H1 (cell line): ENCODE measurements at regions not wholly inside any gene's neighbourhood (a gene's known extent, or its start where the extent isn't known, plus 50 kb on each side); places are given as distances from the start of the nearest gene placed in this dataset.

Experiments
- CTCF ChIA-PET: fragments of 300-600 bp; sonication (Branson Sonifier 250); formaldehyde crosslinking; loops from one replicate; lab custom pipeline; 2021; ENCODE audit not compliant: partially characterized antibody; lab: Charles Lee
- POLR2A ChIA-PET: fragments of 300-600 bp; sonication (Branson Sonifier 250); formaldehyde crosslinking; loops from one replicate; lab custom pipeline; 2021; ENCODE audit warnings: inconsistent platforms; ENCODE audit not compliant: partially characterized antibody; lab: Charles Lee
- DNase-seq, 2 experiments: peaks; one replicate each; pipeline versions ENCODE4 v3.0.0 to v3.0.0-alpha.2; 2010 to 2022; ENCODE audit warnings: low spot score in 2 of 2, low read depth in 1 of 2, mixed read lengths in 1 of 2
- FAIRE-seq: peaks from 2 replicates; lab custom pipeline; 2011; peaks lifted over from hg19 to GRCh38; lab: Jason Lieb, UNC
- H2AFZ ChIP-seq: 2 replicates; pipeline ENCODE4 v1.8.1; 2012; ENCODE audit warnings: low read length, inconsistent platforms
- H2AK5ac ChIP-seq: 2 replicates; pipeline ENCODE4 v1.6.1; 2013; ENCODE audit warnings: low read depth, low read length
- H2BK120ac ChIP-seq: replicated peaks from 2 replicates; pipeline ENCODE3; 2013; ENCODE audit warnings: low read depth, low read length, inconsistent platforms
- H2BK12ac ChIP-seq: 2 replicates; pipeline ENCODE4 v1.6.1; 2013; ENCODE audit warnings: low read depth, low read length
- H2BK15ac ChIP-seq: 2 replicates; pipeline ENCODE4 v1.6.1; 2013; ENCODE audit warnings: low read length
- H2BK20ac ChIP-seq: 2 replicates; pipeline ENCODE4 v1.6.1; 2013; ENCODE audit warnings: low read length
- H2BK5ac ChIP-seq: 2 replicates; pipeline ENCODE4 v1.6.1; 2013; ENCODE audit warnings: low read depth, low read length
- H3K14ac ChIP-seq: 2 replicates; pipeline ENCODE4 v1.6.1; 2013; ENCODE audit warnings: inconsistent platforms; ENCODE audit not compliant: insufficient read length
- H3K18ac ChIP-seq: 2 replicates; pipeline ENCODE4 v1.6.1; 2013; ENCODE audit warnings: low read length; ENCODE audit errors: extremely low read depth
- H3K23ac ChIP-seq: 2 replicates; pipeline ENCODE4 v1.6.1; 2013; ENCODE audit warnings: inconsistent platforms; ENCODE audit not compliant: insufficient read length
- H3K23me2 ChIP-seq: 2 replicates; pipeline ENCODE4 v1.6.1; 2013; ENCODE audit warnings: low read depth, low read length
- H3K27ac ChIP-seq: 2 replicates; pipeline ENCODE4 v1.6.1; 2011; ENCODE audit warnings: low read depth, low read length, inconsistent platforms
- H3K27me3 ChIP-seq, 4 experiments: replicated peaks in 1 of 4; 1 replicate in 1 of 4; 2 replicates in 3 of 4; pipeline versions ENCODE4 v1.6.1 to v1.8.1; 2011 to 2013; ENCODE audit warnings: low read length in 3 of 4, mild to moderate bottlenecking in 3 of 4, inconsistent platforms in 2 of 4, mixed read lengths in 2 of 4, moderate library complexity in 1 of 4; ENCODE audit not compliant: control insufficient read depth in 3 of 4, insufficient read depth in 3 of 4; ENCODE audit errors: extremely low read depth in 1 of 4
- H3K36me3 ChIP-seq, 4 experiments: 2 replicates each; pipeline versions ENCODE4 v1.6.1 to v1.8.1; 2011 to 2013; ENCODE audit warnings: mild to moderate bottlenecking in 4 of 4, low read length in 3 of 4, moderate library complexity in 2 of 4, control low read depth in 1 of 4, inconsistent platforms in 1 of 4; ENCODE audit not compliant: insufficient read depth in 4 of 4, control insufficient read depth in 2 of 4
- H3K4ac ChIP-seq: replicated peaks from 2 replicates; pipeline ENCODE3; 2013; ENCODE audit warnings: low read length, low read depth, mixed read lengths, inconsistent platforms; ENCODE audit not compliant: insufficient read length
- H3K4me1 ChIP-seq, 4 experiments: replicated peaks in 1 of 4; 1 replicate in 1 of 4; 2 replicates in 3 of 4; pipeline versions ENCODE4 v1.6.1 to v1.8.1; 2011 to 2013; ENCODE audit warnings: low read length in 3 of 4, inconsistent platforms in 2 of 4, mixed read lengths in 1 of 4; ENCODE audit not compliant: insufficient read depth in 4 of 4, control insufficient read depth in 3 of 4
- H3K4me2 ChIP-seq, 2 experiments: 2 replicates each; pipeline versions ENCODE4 v1.6.1 to v1.8.1; 2011 to 2013; ENCODE audit warnings: low read depth in 2 of 2, low read length in 2 of 2, control low read depth in 1 of 2, inconsistent platforms in 1 of 2, mild to moderate bottlenecking in 1 of 2; ENCODE audit not compliant: insufficient read depth in 1 of 2
- H3K4me3 ChIP-seq, 4 experiments: fragments of 200-600, 300-600 bp in 1 of 4; sonication (generic), shearing (Covaris generic), sonication (Bioruptor Twin) in 1 of 4; 2 replicates each; pipeline versions ENCODE4 v1.5.1 to v1.8.1; 2011 to 2016; ENCODE audit warnings: low read length in 4 of 4, low read depth in 3 of 4, control low read depth in 2 of 4, inconsistent platforms in 2 of 4, mild to moderate bottlenecking in 2 of 4, mixed read lengths in 1 of 4, moderate library complexity in 1 of 4; ENCODE audit not compliant: insufficient read depth in 2 of 4; ENCODE audit errors: extremely low read depth in 1 of 4
- H3K56ac ChIP-seq: replicated peaks from 2 replicates; pipeline ENCODE3; 2013; ENCODE audit warnings: low read depth, mild to moderate bottlenecking, mixed read lengths, low read length, inconsistent platforms; ENCODE audit not compliant: insufficient read length
- H3K79me1 ChIP-seq: 2 replicates; pipeline ENCODE4 v1.6.1; 2013; ENCODE audit warnings: low read depth, low read length, control low read depth
- H3K79me2 ChIP-seq, 2 experiments: 2 replicates each; pipeline versions ENCODE4 v1.6.1 to v1.8.1; 2012 to 2013; ENCODE audit warnings: low read length in 2 of 2, mild to moderate bottlenecking in 2 of 2, inconsistent platforms in 1 of 2; ENCODE audit not compliant: insufficient read depth in 2 of 2, control insufficient read depth in 1 of 2
- H3K9ac ChIP-seq, 4 experiments: replicated peaks in 1 of 4; 1 replicate in 1 of 4; 2 replicates in 3 of 4; pipeline versions ENCODE4 v1.6.1 to v1.8.1; 2011 to 2013; ENCODE audit warnings: low read depth in 3 of 4, low read length in 3 of 4, control low read depth in 2 of 4, mild to moderate bottlenecking in 2 of 4, moderate library complexity in 2 of 4, inconsistent platforms in 1 of 4; ENCODE audit errors: extremely low read depth in 1 of 4
- H3K9me3 ChIP-seq, 2 experiments: 2 replicates each; pipeline versions ENCODE4 v1.6.1 to v1.8.1; 2012 to 2013; ENCODE audit warnings: mild to moderate bottlenecking in 2 of 2, moderate library complexity in 2 of 2, control low read depth in 1 of 2, inconsistent platforms in 1 of 2, low read depth in 1 of 2, low read length in 1 of 2, mixed read lengths in 1 of 2; ENCODE audit not compliant: insufficient read depth in 2 of 2
- H4K20me1 ChIP-seq, 2 experiments: replicated peaks in 1 of 2; 2 replicates each; pipeline versions ENCODE3 to v1.8.1; 2011 to 2013; ENCODE audit warnings: inconsistent platforms in 2 of 2, low read length in 2 of 2, mild to moderate bottlenecking in 1 of 2; ENCODE audit not compliant: insufficient read depth in 2 of 2, control insufficient read depth in 1 of 2
- H4K5ac ChIP-seq: 2 replicates; pipeline ENCODE4 v1.6.1; 2013; ENCODE audit warnings: low read length, low read depth, mixed read lengths, inconsistent platforms; ENCODE audit not compliant: insufficient read length
- H4K8ac ChIP-seq: 2 replicates; pipeline ENCODE4 v1.8.0; 2013; ENCODE audit warnings: mild to moderate bottlenecking, moderate library complexity, low read length, inconsistent platforms; ENCODE audit not compliant: insufficient read depth; ENCODE audit errors: extremely low read depth
- H4K91ac ChIP-seq: replicated peaks from 2 replicates; pipeline ENCODE3; 2013; ENCODE audit warnings: low read length, mixed read lengths, inconsistent platforms; ENCODE audit not compliant: insufficient read length
- HDAC6 ChIP-seq: IDR thresholded peaks from one replicate; pipeline ENCODE4 v1.7.1; 2012; ENCODE audit warnings: low read depth, mild to moderate bottlenecking, inconsistent platforms, low read length, moderate library complexity
- SRF ChIP-seq: IDR thresholded peaks from 2 replicates; pipeline ENCODE4 v1.6.1; 2011; ENCODE audit warnings: mild to moderate bottlenecking, low read depth, low read length, moderate library complexity
- WGBS, 2 experiments: shearing (Covaris generic) in 1 of 2; methylation state at CpG; one replicate each; pipeline versions ENCODE4 v1.1.6 to v1.1.7; 2013 to 2015; ENCODE audit warnings: low lambda C conversion rate in 2 of 2, mixed read lengths in 2 of 2, inconsistent platforms in 1 of 2, low coverage in 1 of 2, missing lambda C conversion rate in 1 of 2; ENCODE audit not compliant: insufficient replicate concordance in 2 of 2, insufficient coverage in 1 of 2, insufficient read length in 1 of 2; ENCODE audit errors: extremely low coverage in 1 of 2, missing lambda C conversion rate in 1 of 2; 5-methylcytosine and 5-hydroxymethylcytosine counted together

GRCh38 chr6:11424395-11425034 is 113.0 kb upstream of the TMEM170B start:
- Histone ChIP-seq H2BK120ac (no peak overlapping the region), H3K9ac (no peak overlapping the region), H4K5ac (no peak overlapping the region), H2BK15ac (no peak overlapping the region), H2AK5ac (no peak overlapping the region), H3K27ac (no peak overlapping the region), H2BK12ac (no peak overlapping the region), H2BK20ac (no peak overlapping the region), H3K4me1 (peaks cover 0 to 17% (median 6%) of the 10 kb centered on the region in 4 experiments; a peak in 3 of 7 replicates), H3K4ac (no peak overlapping the region), H3K79me1 (0 out of 2 replicates have a peak, but pooled peaks cover 2% of the 10 kb centered on the region), H3K79me2 (no peaks in the 10 kb centered on the region), H4K8ac (no peak overlapping the region), H3K9me3 (no peaks in the 10 kb centered on the region), H3K18ac (no peak overlapping the region), H3K23ac (no peak overlapping the region), H4K20me1 (peaks cover 0 to 5% of the 10 kb centered on the region in 2 experiments), H3K56ac (no peak overlapping the region), H2BK5ac (no peak overlapping the region), H3K36me3 (no peaks in the 10 kb centered on the region), H3K4me2 (no peak overlapping the region)
- CTCF ChIA-PET: interaction anchor here (0.9 to 1.8 kb wide), 4 partner anchors 8 to 181 kb away, joined by 3 to 7 read pairs (median 3); no protein-coding TSS in a partner anchor
- no peak for FAIRE-seq
- 83% methylated on average over 4 of the region's 4 CpGs; no CpG with 5 or more reads in 1 of the 2 experiments for WGBS, 2 experiments
- DNase-seq: no peak
- TF ChIP-seq HDAC6: no peak
- peak; percentile 30; the same call in 1 of the 2 replicates for TF ChIP-seq SRF
- TF ChIP-seq, all 59 proteins: peak for 1
- Histone ChIP-seq H3K27me3 (no peaks in the 10 kb centered on the region), H3K4me3 (no peak overlapping the region), H4K91ac (no peak overlapping the region), H3K23me2 (peaks cover 5% of the 10 kb centered on the region; the same call in 1 of the 2 replicates), H2AFZ (no peak overlapping the region), H3K14ac (no peak overlapping the region)
- POLR2A ChIA-PET: interaction anchor here (0.9 to 1.0 kb wide), 2 partner anchors 8 to 208 kb away, joined by 3 read pairs; no protein-coding TSS in a partner anchor
